HL-60 (cell line): ENCODE measurements at regions not wholly inside any gene's neighbourhood (a gene's known extent, or its start where the extent isn't known, plus 50 kb on each side); places are given as distances from the start of the nearest gene placed in this dataset.

Experiments used
- DNase-seq, 2 experiments: peaks; one replicate each; pipeline ENCODE4 v3.0.0-alpha.2; 2010 to 2020; ENCODE audit warnings: low read depth in 1 of 2, low spot score in 1 of 2
- H3K27ac ChIP-seq: fragments of 250-450 bp; sonication (Bioruptor Pico); replicated peaks from 2 replicates; pipeline ENCODE4 v1.5.1; 2020; ENCODE audit warnings: mild to moderate bottlenecking, moderate library complexity
- H3K27me3 ChIP-seq: fragments of 250-450 bp; sonication (Bioruptor Pico); 2 replicates; pipeline ENCODE4 v1.5.1; 2021; ENCODE audit warnings: mild to moderate bottlenecking, moderate library complexity; ENCODE audit not compliant: insufficient read depth, poor library complexity, severe bottlenecking
- H3K4me3 ChIP-seq: replicated peaks from 2 replicates; pipeline ENCODE4 v1.5.1; 2011; ENCODE audit warnings: mild to moderate bottlenecking, control low read depth, low read length; ENCODE audit not compliant: insufficient read depth
- CTCF ChIP-seq: IDR thresholded peaks from one replicate; pipeline ENCODE4 v1.5.1; 2011; ENCODE audit warnings: low read length, control low read depth, inconsistent platforms; ENCODE audit not compliant: insufficient read depth
- GABPA ChIP-seq: IDR thresholded peaks from 2 replicates; pipeline ENCODE4 v1.6.1; 2012; ENCODE audit warnings: low read depth
- POLR2AphosphoS5 ChIP-seq: IDR thresholded peaks from 2 replicates; pipeline ENCODE4 v1.6.1; 2012; ENCODE audit warnings: low read depth
- REST ChIP-seq: IDR thresholded peaks from 2 replicates; pipeline ENCODE4 v1.6.1; 2012; ENCODE audit warnings: low read depth; ENCODE audit not compliant: insufficient replicate concordance
- SPI1 ChIP-seq: IDR thresholded peaks from 2 replicates; pipeline ENCODE4 v1.6.1; 2012; ENCODE audit warnings: low read depth, mild to moderate bottlenecking, borderline replicate concordance

- no peak overlapping the region for H3K27ac ChIP-seq
- no peak for DNase-seq
- H3K4me3 ChIP-seq = no peak overlapping the region
- peaks cover 2% of the 10 kb centered on the region for H3K27me3 ChIP-seq
- TF ChIP-seq POLR2AphosphoS5 (no peak), CTCF (no peak), REST (no peak)
Measured at GRCh38 chr2:236874866-236875481, 210.7 kb upstream of the COPS8 start.

- Histone ChIP-seq H3K4me3 (no peak overlapping the region), H3K27me3 (peaks cover 2% of the 10 kb centered on the region), H3K27ac (no peak overlapping the region)
- DNase-seq = peak in 1 of 2 experiments; percentile 0
- TF ChIP-seq REST = no peak
- TF ChIP-seq POLR2AphosphoS5 = no peak
- no peak for TF ChIP-seq SPI1
- TF ChIP-seq CTCF = no peak
- TF ChIP-seq GABPA = no peak
Measured at GRCh38 chr2:236875906-236876505, 209.7 kb upstream of the COPS8 start.

- peaks cover 2% of the 10 kb centered on the region for H3K27me3 ChIP-seq
- no peak for DNase-seq
- TF ChIP-seq POLR2AphosphoS5 = no peak
- no peak for TF ChIP-seq SPI1
- no peak for TF ChIP-seq GABPA
- no peak for TF ChIP-seq REST
- TF ChIP-seq CTCF = no peak
- H3K27ac ChIP-seq = no peak overlapping the region
- no peak overlapping the region for H3K4me3 ChIP-seq
Measured at GRCh38 chr2:236876642-236877041, 209.0 kb upstream of the COPS8 start.
